WERI-Rb-1 (cell line): ENCODE measurements at regions not wholly inside any gene's neighbourhood (a gene's known extent, or its start where the extent isn't known, plus 50 kb on each side); places are given as distances from the start of the nearest gene placed in this dataset.

ENCODE experiments used
- DNase-seq: peaks from one replicate; pipeline ENCODE4 v3.0.0-alpha.2; 2020
- H3K27ac ChIP-seq: fragments of 250-450 bp; sonication (Bioruptor Pico); 2 replicates; pipeline ENCODE4 v1.5.1; 2020; ENCODE audit warnings: mild to moderate bottlenecking, moderate library complexity
- H3K27me3 ChIP-seq: fragments of 250-450 bp; sonication (Bioruptor Pico); 2 replicates; pipeline ENCODE4 v1.5.1; 2021; ENCODE audit warnings: mild to moderate bottlenecking, low read depth, moderate library complexity; ENCODE audit not compliant: insufficient read depth, severe bottlenecking
- H3K36me3 ChIP-seq: fragments of 250-450 bp; sonication (Bioruptor Pico); 2 replicates; pipeline ENCODE4 v1.5.1; 2020; ENCODE audit warnings: mild to moderate bottlenecking, moderate library complexity
- H3K4me3 ChIP-seq: 2 replicates; pipeline ENCODE4 v1.5.1; 2011; ENCODE audit warnings: low read depth, mild to moderate bottlenecking, control low read depth, low read length
- H3K9me3 ChIP-seq: fragments of 250-450 bp; sonication (Bioruptor Pico); 2 replicates; pipeline ENCODE4 v1.5.1; 2021; ENCODE audit warnings: mild to moderate bottlenecking, moderate library complexity; ENCODE audit not compliant: severe bottlenecking
- CTCF ChIP-seq: IDR thresholded peaks from 2 replicates; pipeline ENCODE4 v1.5.1; 2011; ENCODE audit warnings: low read depth, mild to moderate bottlenecking, control low read depth, inconsistent platforms, low read length

GRCh38 chr10:111522141-111522540, 445.3 kb downstream of the ADRA2A start:
- DNase-seq: no peak
- H3K36me3 ChIP-seq: no peaks in the 10 kb centered on the region
- TF ChIP-seq CTCF: no peak

GRCh38 chr10:111522551-111522950, 445.7 kb downstream of the ADRA2A start:
- H3K27me3 ChIP-seq: no peaks in the 10 kb centered on the region

More at GRCh38 chr10:111522141-111522540, 445.3 kb downstream of the ADRA2A start:
- Histone ChIP-seq H3K27ac (no peak overlapping the region), H3K4me3 (no peak overlapping the region), H3K9me3 (no peaks in the 10 kb centered on the region), H3K27me3 (no peaks in the 10 kb centered on the region)

GRCh38 chr10:111523016-111523415, 446.2 kb downstream of the ADRA2A start:
- TF ChIP-seq CTCF: no peak
- H3K27ac ChIP-seq: peak overlapping the region; percentile 40; the same call in 1 of the 2 replicates
- H3K4me3 ChIP-seq: no peak overlapping the region

More at GRCh38 chr10:111522551-111522950, 445.7 kb downstream of the ADRA2A start:
- no peaks in the 10 kb centered on the region for H3K9me3 ChIP-seq
- TF ChIP-seq CTCF: no peak
- DNase-seq: peak; percentile 73
- H3K27ac ChIP-seq: 0 out of 2 replicates have a peak overlapping the region, but pooled peaks have one; percentile 40
- no peaks in the 10 kb centered on the region for H3K36me3 ChIP-seq
- H3K4me3 ChIP-seq: no peak overlapping the region

GRCh38 chr10:111524134-111524533, 447.3 kb downstream of the ADRA2A start:
- H3K27ac ChIP-seq: no peak overlapping the region
- no peaks in the 10 kb centered on the region for H3K36me3 ChIP-seq
- DNase-seq: no peak
- TF ChIP-seq CTCF: no peak
- no peaks in the 10 kb centered on the region for H3K27me3 ChIP-seq
- no peaks in the 10 kb centered on the region for H3K9me3 ChIP-seq
- H3K4me3 ChIP-seq: no peak overlapping the region

More at GRCh38 chr10:111523016-111523415, 446.2 kb downstream of the ADRA2A start:
- H3K27me3 ChIP-seq: no peaks in the 10 kb centered on the region
- no peaks in the 10 kb centered on the region for H3K9me3 ChIP-seq
- no peak for DNase-seq
- H3K36me3 ChIP-seq: no peaks in the 10 kb centered on the region

- Histone ChIP-seq H3K4me3 (no peak overlapping the region), H3K9me3 (no peaks in the 10 kb centered on the region), H3K27ac (no peak overlapping the region), H3K27me3 (no peaks in the 10 kb centered on the region), H3K36me3 (no peaks in the 10 kb centered on the region)
- TF ChIP-seq CTCF: no peak
- DNase-seq: no peak
Observed at GRCh38 chr10:111525696-111526095, 448.9 kb downstream of the ADRA2A start.

- TF ChIP-seq CTCF: no peak
- Histone ChIP-seq H3K27me3 (no peaks in the 10 kb centered on the region), H3K4me3 (no peak overlapping the region), H3K36me3 (no peaks in the 10 kb centered on the region), H3K27ac (no peak overlapping the region), H3K9me3 (no peaks in the 10 kb centered on the region)
- DNase-seq: no peak
Observed at GRCh38 chr10:111531690-111532089, 454.9 kb downstream of the ADRA2A start.
